Stimulated activated naive CD8-positive, alpha-beta T cell treated with anti-CD3 and anti-CD28 coated beads, Interleukin-15, amount 100 ng/mL, for 72 hours (primary cell): ENCODE measurements at regions not wholly inside any gene's neighbourhood (a gene's known extent, or its start where the extent isn't known, plus 50 kb on each side); places are given as distances from the start of the nearest gene placed in this dataset.

Experiments used
- ATAC-seq: fragments of 150-1000 bp; cut with Tn5 transposase; 2 replicates; pipeline ENCODE4 v1.10.0; 2021; ENCODE audit warnings: mild to moderate bottlenecking, moderate library complexity
- DNase-seq, 2 donors: peaks; one replicate each; pipeline ENCODE4 v3.0.0; 2021 to 2022
- H3K27ac Mint-ChIP-seq, 2 donors: one replicate each; pipeline ENCODE4 v1.8.0; 2022; ENCODE audit warnings: mild to moderate bottlenecking in 2 of 2, mixed read lengths in 2 of 2, moderate library complexity in 2 of 2
- H3K27me3 Mint-ChIP-seq: one replicate; pipeline ENCODE4 v1.8.0; 2022; ENCODE audit warnings: mixed read lengths
- H3K4me1 Mint-ChIP-seq: one replicate; pipeline ENCODE4 v1.8.0; 2022; ENCODE audit warnings: mild to moderate bottlenecking, mixed read lengths
- H3K4me3 Mint-ChIP-seq, 2 donors: one replicate each; pipeline ENCODE4 v1.8.0; 2022; ENCODE audit warnings: mild to moderate bottlenecking in 2 of 2, mixed read lengths in 2 of 2, moderate library complexity in 1 of 2
- H3K9me3 Mint-ChIP-seq, 2 donors: one replicate each; pipeline ENCODE4 v1.8.0; 2022; ENCODE audit warnings: mixed read lengths in 2 of 2

DNA sequence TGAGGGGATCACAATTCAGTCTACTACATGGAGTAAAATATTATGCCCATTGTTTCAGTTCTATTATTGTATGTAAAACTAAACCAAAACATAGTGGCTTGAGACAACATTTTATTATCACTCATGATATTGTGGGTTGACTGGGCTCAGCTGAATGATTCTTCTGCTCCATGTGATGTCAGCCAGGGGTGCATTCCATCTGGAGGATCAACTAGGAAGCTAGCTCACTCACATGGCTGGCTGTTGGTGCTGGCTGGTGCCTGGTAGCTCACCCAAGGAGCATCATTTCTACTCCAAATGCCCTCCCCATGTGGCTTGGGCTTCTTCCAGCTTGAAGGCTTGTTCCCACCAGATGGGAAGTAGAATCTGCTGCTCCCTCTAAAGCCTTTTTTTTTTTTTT is 51.8 kb upstream of the CLRN1 start:
- no peaks in the 10 kb centered on the region for H3K9me3 Mint-ChIP-seq
- H3K27ac Mint-ChIP-seq = no peak overlapping the region
- no peak for ATAC-seq
- no peaks in the 10 kb centered on the region for H3K27me3 Mint-ChIP-seq
- H3K4me3 Mint-ChIP-seq = no peak overlapping the region
- no peak for DNase-seq
- no peaks in the 10 kb centered on the region for H3K4me1 Mint-ChIP-seq

DNA sequence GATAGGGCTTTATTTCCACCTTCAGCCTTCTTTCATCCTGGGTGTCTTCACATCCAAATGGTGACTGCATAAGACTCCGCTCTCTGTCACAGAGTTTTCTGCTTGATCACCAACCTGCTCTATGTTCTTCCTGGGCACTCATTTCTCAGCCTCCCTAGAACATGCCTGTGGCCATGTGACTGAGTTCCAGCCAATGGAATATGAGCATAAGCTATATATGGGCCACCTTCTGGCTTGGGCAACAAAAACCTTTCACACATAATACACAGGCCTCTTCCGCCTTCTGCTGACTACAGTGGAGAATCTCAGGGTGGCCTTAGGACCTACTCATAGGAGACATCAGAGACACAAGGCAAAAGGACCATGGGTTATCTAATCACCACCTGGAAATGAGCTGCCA is 51.2 kb upstream of the MED12L start:
- Mint-ChIP-seq H3K9me3 (no peaks in the 10 kb centered on the region), H3K27ac (no peak overlapping the region), H3K4me1 (no peaks in the 10 kb centered on the region), H3K4me3 (no peak overlapping the region), H3K27me3 (no peaks in the 10 kb centered on the region)
- DNase-seq = no peak
- ATAC-seq = peak; percentile 35

DNA sequence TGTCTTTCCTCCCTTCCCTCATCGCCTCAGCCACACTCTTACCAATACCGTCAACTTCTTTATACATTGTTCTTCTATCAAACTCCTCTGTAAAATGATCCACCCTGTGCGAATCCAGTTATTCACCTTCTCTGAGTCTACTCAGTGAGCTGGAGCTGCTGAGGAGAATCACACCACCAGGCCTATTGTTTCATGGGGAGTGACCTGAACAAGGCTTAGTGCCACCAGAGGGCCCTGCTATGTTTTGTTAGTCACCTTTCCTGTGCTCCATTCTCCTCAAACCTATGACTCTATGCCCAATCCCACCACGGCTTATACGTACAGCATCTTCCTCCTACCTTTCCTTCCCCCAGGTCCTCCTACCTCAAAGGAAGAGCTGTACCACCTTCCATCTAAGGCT is 50.4 kb upstream of the MED12L start:
- ATAC-seq (no peak), DNase-seq (no peak)
- Mint-ChIP-seq H3K4me1 (no peaks in the 10 kb centered on the region), H3K9me3 (no peaks in the 10 kb centered on the region), H3K27me3 (no peaks in the 10 kb centered on the region), H3K27ac (no peak overlapping the region), H3K4me3 (no peak overlapping the region)
